Activated T-helper 17 cell treated with anti-CD3 and anti-CD28 coated beads, Interleukin-2, amount 50 U/mL, for 72 hours (primary cell): ENCODE measurements at regions not wholly inside any gene's neighbourhood (a gene's known extent, or its start where the extent isn't known, plus 50 kb on each side); places are given as distances from the start of the nearest gene placed in this dataset.
"Not testable (repeated sequence)": the region's sequence is repeated elsewhere in the genome, so short reads cannot be mapped to it uniquely, and the experiment has no call there.

Experiments
- ATAC-seq: fragments of 150-1000 bp; cut with Tn5 transposase; replicated peaks from 2 replicates; pipeline ENCODE4 v1.10.0; 2021; ENCODE audit warnings: mild to moderate bottlenecking, moderate library complexity
- H3K27ac Mint-ChIP-seq: one replicate; pipeline ENCODE4 v1.8.0; 2022; ENCODE audit warnings: mixed read lengths
- H3K27me3 Mint-ChIP-seq: one replicate; pipeline ENCODE4 v1.8.0; 2022; ENCODE audit warnings: mixed read lengths
- H3K36me3 Mint-ChIP-seq: one replicate; pipeline ENCODE4 v1.8.0; 2022; ENCODE audit warnings: low read depth, mild to moderate bottlenecking, mixed read lengths
- H3K4me1 Mint-ChIP-seq: one replicate; pipeline ENCODE4 v1.8.0; 2022; ENCODE audit warnings: mixed read lengths
- H3K4me3 Mint-ChIP-seq: one replicate; pipeline ENCODE4 v1.8.0; 2022; ENCODE audit warnings: mild to moderate bottlenecking, mixed read lengths
- H3K9me3 Mint-ChIP-seq: one replicate; pipeline ENCODE4 v1.8.0; 2022; ENCODE audit warnings: mixed read lengths

GRCh38 chr7:391961-392524 lies 102.1 kb downstream of the FOXL3 start:
- H3K4me3 Mint-ChIP-seq = no peak overlapping the region
- peaks cover 3% of the 10 kb centered on the region for H3K27me3 Mint-ChIP-seq
- H3K36me3 Mint-ChIP-seq = no peaks in the 10 kb centered on the region
- H3K27ac Mint-ChIP-seq = no peak overlapping the region
- no peak for ATAC-seq
- H3K9me3 Mint-ChIP-seq = peaks cover 18% of the 10 kb centered on the region
- H3K4me1 Mint-ChIP-seq = no peaks in the 10 kb centered on the region

- H3K36me3 Mint-ChIP-seq = no peaks in the 10 kb centered on the region
- no peak overlapping the region for H3K4me3 Mint-ChIP-seq
- H3K27ac Mint-ChIP-seq = no peak overlapping the region
- no peaks in the 10 kb centered on the region for H3K4me1 Mint-ChIP-seq
- peaks cover 21% of the 10 kb centered on the region for H3K9me3 Mint-ChIP-seq
- peaks cover 3% of the 10 kb centered on the region for H3K27me3 Mint-ChIP-seq
- ATAC-seq = no peak
Observed at GRCh38 chr7:392822-393221, 102.9 kb downstream of the FOXL3 start.

GRCh38 chr7:395643-396042 lies 105.7 kb downstream of the FOXL3 start:
- Mint-ChIP-seq H3K27ac (no peak overlapping the region), H3K36me3 (no peaks in the 10 kb centered on the region), H3K27me3 (peaks cover 7% of the 10 kb centered on the region), H3K9me3 (peaks cover 28% of the 10 kb centered on the region), H3K4me1 (no peaks in the 10 kb centered on the region), H3K4me3 (no peak overlapping the region)
- ATAC-seq = no peak

- no peak for ATAC-seq
- Mint-ChIP-seq H3K27ac (no peak overlapping the region), H3K4me3 (no peak overlapping the region), H3K36me3 (no peaks in the 10 kb centered on the region), H3K9me3 (peaks cover 28% of the 10 kb centered on the region), H3K4me1 (no peaks in the 10 kb centered on the region), H3K27me3 (peaks cover 7% of the 10 kb centered on the region)
Observed at GRCh38 chr7:398888-399287, 108.9 kb downstream of the FOXL3 start.

GRCh38 chr7:400901-401485 lies 111.0 kb downstream of the FOXL3 start:
- Mint-ChIP-seq H3K27ac (no peak overlapping the region), H3K27me3 (peaks cover 14% of the 10 kb centered on the region), H3K4me1 (no peaks in the 10 kb centered on the region), H3K9me3 (peaks cover 20% of the 10 kb centered on the region), H3K4me3 (no peak overlapping the region), H3K36me3 (no peaks in the 10 kb centered on the region)
- no peak for ATAC-seq

- Mint-ChIP-seq H3K9me3 (peaks cover 15% of the 10 kb centered on the region), H3K4me3 (no peak overlapping the region), H3K36me3 (no peaks in the 10 kb centered on the region), H3K4me1 (no peaks in the 10 kb centered on the region), H3K27ac (no peak overlapping the region), H3K27me3 (peaks cover 16% of the 10 kb centered on the region)
- ATAC-seq = no peak
Observed at GRCh38 chr7:401495-401894, 111.5 kb downstream of the FOXL3 start.

GRCh38 chr7:404812-405488 lies 114.7 kb downstream of the PDGFA start:
- Mint-ChIP-seq H3K27me3 (peaks cover 12% of the 10 kb centered on the region), H3K36me3 (no peaks in the 10 kb centered on the region), H3K4me3 (no peak overlapping the region), H3K27ac (no peak overlapping the region), H3K9me3 (no peaks in the 10 kb centered on the region), H3K4me1 (no peaks in the 10 kb centered on the region)
- no peak for ATAC-seq

- H3K27me3 Mint-ChIP-seq = peaks cover 12% of the 10 kb centered on the region
- no peak overlapping the region for H3K27ac Mint-ChIP-seq
Observed at GRCh38 chr7:405489-406211, 114.0 kb downstream of the PDGFA start.

GRCh38 chr7:407721-408539 lies 111.7 kb downstream of the PDGFA start:
- Mint-ChIP-seq H3K27ac (no peak overlapping the region), H3K4me1 (no peaks in the 10 kb centered on the region), H3K36me3 (no peaks in the 10 kb centered on the region), H3K9me3 (no peaks in the 10 kb centered on the region), H3K4me3 (no peak overlapping the region), H3K27me3 (peaks cover 12% of the 10 kb centered on the region)
- ATAC-seq = no peak

More at GRCh38 chr7:405489-406211, 114.0 kb downstream of the PDGFA start:
- ATAC-seq = no peak
- no peaks in the 10 kb centered on the region for H3K9me3 Mint-ChIP-seq
- H3K4me1 Mint-ChIP-seq = no peaks in the 10 kb centered on the region
- H3K4me3 Mint-ChIP-seq = no peak overlapping the region
- H3K36me3 Mint-ChIP-seq = no peaks in the 10 kb centered on the region

- ATAC-seq = no peak
- no peak overlapping the region for H3K27ac Mint-ChIP-seq
- H3K4me1 Mint-ChIP-seq = no peaks in the 10 kb centered on the region
- no peak overlapping the region for H3K4me3 Mint-ChIP-seq
- no peaks in the 10 kb centered on the region for H3K9me3 Mint-ChIP-seq
- H3K27me3 Mint-ChIP-seq = peaks cover 12% of the 10 kb centered on the region
- no peaks in the 10 kb centered on the region for H3K36me3 Mint-ChIP-seq
Observed at GRCh38 chr7:408751-409311, 110.8 kb downstream of the PDGFA start.

- no peaks in the 10 kb centered on the region for H3K4me1 Mint-ChIP-seq
- H3K36me3 Mint-ChIP-seq = no peaks in the 10 kb centered on the region
- H3K9me3 Mint-ChIP-seq = no peaks in the 10 kb centered on the region
- no peak for ATAC-seq
- no peak overlapping the region for H3K27ac Mint-ChIP-seq
- peaks cover 4% of the 10 kb centered on the region for H3K27me3 Mint-ChIP-seq
- H3K4me3 Mint-ChIP-seq = no peak overlapping the region
Observed at GRCh38 chr7:409339-410281, 110.0 kb downstream of the PDGFA start.

- Mint-ChIP-seq H3K27me3 (peaks cover 4% of the 10 kb centered on the region), H3K9me3 (no peaks in the 10 kb centered on the region), H3K4me3 (no peak overlapping the region), H3K27ac (no peak overlapping the region), H3K36me3 (no peaks in the 10 kb centered on the region), H3K4me1 (no peaks in the 10 kb centered on the region)
- ATAC-seq = no peak
Observed at GRCh38 chr7:410395-410910, 109.2 kb downstream of the PDGFA start.

GRCh38 chr7:411116-411515 lies 108.5 kb downstream of the PDGFA start:
- not testable (repeated sequence) for H3K27ac Mint-ChIP-seq, H3K4me1 Mint-ChIP-seq, H3K9me3 Mint-ChIP-seq, H3K27me3 Mint-ChIP-seq, H3K36me3 Mint-ChIP-seq, H3K4me3 Mint-ChIP-seq, ATAC-seq
